GM23338 (cell line): ENCODE measurements at regions not wholly inside any gene's neighbourhood (a gene's known extent, or its start where the extent isn't known, plus 50 kb on each side); places are given as distances from the start of the nearest gene placed in this dataset.

Experiments
- ATAC-seq: fragments of 200-7000 bp; cut with Tn5 transposase; 3 replicates; pipeline ENCODE4 v1.9.1; 2020
- DNase-seq: peaks from one replicate; pipeline ENCODE4 v3.0.0-alpha.2; 2015; ENCODE audit warnings: low spot score
- H2AFZ ChIP-seq: fragments of 200-600 bp; sonication (generic); 2 replicates; pipeline ENCODE4 v1.8.0; 2016; ENCODE audit warnings: antibody characterized with exemption, mild to moderate bottlenecking, moderate library complexity
- H3F3A ChIP-seq: fragments of 200-600 bp; sonication (generic); replicated peaks from 2 replicates; pipeline ENCODE4 v1.8.0; 2017; ENCODE audit warnings: antibody characterized with exemption, mixed run types, low read depth
- H3K27ac ChIP-seq: fragments of 200-600 bp; sonication (generic); 2 replicates; pipeline ENCODE4 v1.6.1; 2016; ENCODE audit warnings: low read depth
- H3K27me3 ChIP-seq: fragments of 200-600 bp; sonication (generic); 2 replicates; pipeline ENCODE4 v1.8.0; 2016; ENCODE audit warnings: mild to moderate bottlenecking, mixed run types, moderate library complexity; ENCODE audit not compliant: insufficient read depth
- H3K36me3 ChIP-seq: fragments of 200-600 bp; sonication (generic); 2 replicates; pipeline ENCODE4 v1.8.0; 2016; ENCODE audit warnings: mild to moderate bottlenecking; ENCODE audit not compliant: insufficient read depth
- H3K4me1 ChIP-seq: fragments of 200-600 bp; sonication (generic); 2 replicates; pipeline ENCODE4 v1.8.0; 2016; ENCODE audit warnings: mild to moderate bottlenecking, moderate library complexity; ENCODE audit not compliant: insufficient read depth
- H3K4me2 ChIP-seq: fragments of 200-600 bp; sonication (generic); 2 replicates; pipeline ENCODE4 v1.7.1; 2017; ENCODE audit warnings: mixed run types
- H3K4me3 ChIP-seq: fragments of 200-600 bp; sonication (generic); 2 replicates; pipeline ENCODE4 v1.6.1; 2016; ENCODE audit warnings: mixed run types
- H3K79me2 ChIP-seq: fragments of 200-600 bp; sonication (generic); replicated peaks from 2 replicates; pipeline ENCODE4 v1.8.0; 2017; ENCODE audit warnings: mild to moderate bottlenecking; ENCODE audit not compliant: insufficient read depth
- H3K9me2 ChIP-seq: fragments of 200-600 bp; sonication (generic); 2 replicates; pipeline ENCODE4 v1.8.0; 2017; ENCODE audit not compliant: insufficient read depth
- H4K20me1 ChIP-seq: fragments of 200-600 bp; sonication (generic); replicated peaks from 2 replicates; pipeline ENCODE4 v1.8.0; 2017; ENCODE audit warnings: mild to moderate bottlenecking; ENCODE audit not compliant: insufficient read depth
- H3K27ac Mint-ChIP-seq: 2 replicates; pipeline ENCODE4 v1.8.0; 2020; ENCODE audit warnings: inconsistent platforms, mild to moderate bottlenecking, moderate library complexity, mixed read lengths
- H3K27me3 Mint-ChIP-seq: 3 replicates; pipeline ENCODE4 v1.8.0; 2022; ENCODE audit warnings: low read depth, mild to moderate bottlenecking, moderate library complexity, mixed read lengths, inconsistent platforms; ENCODE audit not compliant: insufficient read depth, poor library complexity
- H3K36me3 Mint-ChIP-seq: 3 replicates; pipeline ENCODE4 v1.8.0; 2021; ENCODE audit warnings: low read depth, mild to moderate bottlenecking, inconsistent platforms, moderate library complexity, mixed read lengths
- H3K4me1 Mint-ChIP-seq: 3 replicates; pipeline ENCODE4 v1.8.0; 2020; ENCODE audit warnings: mild to moderate bottlenecking, inconsistent platforms, mixed read lengths
- H3K4me3 Mint-ChIP-seq: 3 replicates; pipeline ENCODE4 v1.8.0; 2021; ENCODE audit warnings: moderate library complexity, mild to moderate bottlenecking, inconsistent platforms, mixed read lengths
- H3K9me3 Mint-ChIP-seq: 3 replicates; pipeline ENCODE4 v1.8.0; 2020; ENCODE audit warnings: moderate library complexity, mild to moderate bottlenecking, inconsistent platforms, mixed read lengths
- CREB1 ChIP-seq: fragments of 250-450 bp; sonication (Bioruptor Pico); IDR thresholded peaks from 2 replicates; pipeline ENCODE4 v1.5.0; 2020; ENCODE audit warnings: low read depth, mild to moderate bottlenecking, moderate library complexity
- EZH2 ChIP-seq: fragments of 200-600 bp; sonication (generic); IDR thresholded peaks from one replicate; pipeline ENCODE4 v1.8.0; 2017; ENCODE audit warnings: antibody characterized with exemption, mild to moderate bottlenecking, low read depth; ENCODE audit not compliant: unreplicated experiment
- EZH2phosphoT487 ChIP-seq: fragments of 200-600 bp; sonication (generic); IDR thresholded peaks from one replicate; pipeline ENCODE4 v1.8.1; 2018; ENCODE audit warnings: antibody characterized with exemption; ENCODE audit not compliant: unreplicated experiment
- JUNB ChIP-seq: IDR thresholded peaks from one replicate; pipeline ENCODE4 v1.6.1; 2016; ENCODE audit warnings: antibody characterized with exemption; ENCODE audit not compliant: unreplicated experiment
- NANOG ChIP-seq: IDR thresholded peaks from 2 replicates; pipeline ENCODE4 v1.6.1; 2016; ENCODE audit warnings: antibody characterized with exemption, borderline replicate concordance
- POLR2AphosphoS5 ChIP-seq: IDR thresholded peaks from 2 replicates; pipeline ENCODE4 v1.6.1; 2016; ENCODE audit warnings: antibody characterized with exemption, low read depth
- STAT1 ChIP-seq: IDR thresholded peaks from one replicate; pipeline ENCODE4 v1.6.1; 2016; ENCODE audit warnings: antibody characterized with exemption; ENCODE audit not compliant: unreplicated experiment
- ZNF331 ChIP-seq: fragments of 250-450 bp; sonication (Bioruptor Pico); IDR thresholded peaks from 2 replicates; pipeline ENCODE4 v1.5.0; 2020; ENCODE audit warnings: low read depth, mild to moderate bottlenecking, moderate library complexity
- TF ChIP-seq, protein P1 (sequence below), 2 experiments: fragments of 200-600 bp in 1 of 2; sonication (generic) in 1 of 2; conservative IDR thresholded peaks; 2 replicates each; pipeline versions ENCODE4 v1.5.1 to v1.6.1; 2016 to 2017; ENCODE audit warnings: antibody characterized with exemption in 2 of 2, low read depth in 2 of 2, mild to moderate bottlenecking in 2 of 2, moderate library complexity in 1 of 2
- TF ChIP-seq, protein P2 (sequence below): IDR thresholded peaks from 2 replicates; pipeline ENCODE4 v1.6.1; 2016; ENCODE audit warnings: antibody characterized with exemption

DNA sequence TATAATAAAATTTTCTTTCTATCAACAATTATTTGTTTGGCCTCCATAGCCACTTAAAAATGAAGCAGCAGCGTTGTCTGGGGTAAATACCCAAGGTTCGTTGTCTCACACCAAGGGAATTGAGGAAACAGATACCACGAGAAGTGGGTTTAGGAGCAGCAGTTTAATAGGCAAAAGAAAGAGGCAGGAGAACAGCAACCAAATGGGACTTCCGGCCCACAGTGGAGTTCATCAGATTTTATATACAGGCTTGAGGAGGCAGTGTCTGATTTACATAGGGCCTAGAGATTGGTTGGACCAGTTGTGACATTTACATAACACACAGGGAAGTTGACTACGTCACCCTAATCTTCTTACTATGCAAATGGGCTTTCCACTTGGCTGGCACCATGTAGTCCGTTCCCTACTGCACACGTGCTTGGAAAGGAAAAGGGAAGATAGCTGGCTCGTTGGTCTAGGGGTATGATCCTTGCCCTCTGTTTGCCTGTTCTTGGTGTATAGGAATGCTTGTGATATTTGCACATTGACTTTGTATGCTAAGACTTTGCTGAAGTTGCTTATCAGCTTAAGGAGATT is 61.5 kb upstream of the SETMAR start:
- H3K79me2 ChIP-seq, result no peaks in the 10 kb centered on the region

DNA sequence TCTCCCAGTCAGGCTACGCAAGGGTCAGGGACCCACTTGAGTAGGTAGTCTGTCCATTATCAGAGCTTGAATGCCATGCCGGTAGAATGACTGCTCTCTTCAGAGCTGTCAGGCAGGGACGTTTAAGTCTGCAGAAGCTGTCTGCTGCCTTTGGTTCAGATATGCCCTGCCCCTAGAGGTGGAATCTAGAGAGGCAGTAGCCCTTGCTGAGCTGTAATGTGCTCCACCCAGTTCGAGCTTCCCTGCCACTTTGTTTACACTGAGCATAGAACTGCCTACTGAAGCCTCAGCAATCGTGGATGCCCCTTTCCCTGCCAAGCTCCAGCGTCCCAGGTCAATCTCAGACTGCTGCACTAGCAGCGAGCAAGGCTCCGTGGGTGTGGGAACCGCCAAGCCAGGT is 57.5 kb upstream of the SETMAR start:
- Mint-ChIP-seq H3K27me3 (peaks cover 4% of the 10 kb centered on the region), H3K27ac (no peak overlapping the region), H3K36me3 (no peaks in the 10 kb centered on the region; the same call in 2 of the 3 replicates), H3K4me3 (no peak overlapping the region), H3K9me3 (peaks cover 66% of the 10 kb centered on the region), H3K4me1 (no peaks in the 10 kb centered on the region; the same call in 2 of the 3 replicates)
- TF ChIP-seq, protein P1, sequence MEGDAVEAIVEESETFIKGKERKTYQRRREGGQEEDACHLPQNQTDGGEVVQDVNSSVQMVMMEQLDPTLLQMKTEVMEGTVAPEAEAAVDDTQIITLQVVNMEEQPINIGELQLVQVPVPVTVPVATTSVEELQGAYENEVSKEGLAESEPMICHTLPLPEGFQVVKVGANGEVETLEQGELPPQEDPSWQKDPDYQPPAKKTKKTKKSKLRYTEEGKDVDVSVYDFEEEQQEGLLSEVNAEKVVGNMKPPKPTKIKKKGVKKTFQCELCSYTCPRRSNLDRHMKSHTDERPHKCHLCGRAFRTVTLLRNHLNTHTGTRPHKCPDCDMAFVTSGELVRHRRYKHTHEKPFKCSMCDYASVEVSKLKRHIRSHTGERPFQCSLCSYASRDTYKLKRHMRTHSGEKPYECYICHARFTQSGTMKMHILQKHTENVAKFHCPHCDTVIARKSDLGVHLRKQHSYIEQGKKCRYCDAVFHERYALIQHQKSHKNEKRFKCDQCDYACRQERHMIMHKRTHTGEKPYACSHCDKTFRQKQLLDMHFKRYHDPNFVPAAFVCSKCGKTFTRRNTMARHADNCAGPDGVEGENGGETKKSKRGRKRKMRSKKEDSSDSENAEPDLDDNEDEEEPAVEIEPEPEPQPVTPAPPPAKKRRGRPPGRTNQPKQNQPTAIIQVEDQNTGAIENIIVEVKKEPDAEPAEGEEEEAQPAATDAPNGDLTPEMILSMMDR (conservative IDR thresholded peaks at IDR 0.05; ENCODE audit: low read depth in 2 of 2), result peak; percentile 34 to 56; a peak in 3 of 4 replicates
- TF ChIP-seq CREB1, result no peak
- no peak for TF ChIP-seq NANOG
- no peaks in the 10 kb centered on the region for H3K4me1 ChIP-seq
- H3K79me2 ChIP-seq, result no peaks in the 10 kb centered on the region
- peak; percentile 28; the same call in 1 of the 3 replicates for ATAC-seq
- no peaks in the 10 kb centered on the region for H4K20me1 ChIP-seq
- H3K4me2 ChIP-seq, result no peak overlapping the region
- H3K4me3 ChIP-seq, result no peak overlapping the region
- no peaks in the 10 kb centered on the region for H3K27me3 ChIP-seq
- DNase-seq, result peak; percentile 60
- H2AFZ ChIP-seq, result no peak overlapping the region; the same call in 1 of the 2 replicates
- no peaks in the 10 kb centered on the region for H3K36me3 ChIP-seq
- H3K9me2 ChIP-seq, result 0 out of 2 replicates have a peak, but pooled peaks cover 3% of the 10 kb centered on the region
- no peak overlapping the region for H3K27ac ChIP-seq
- no peaks in the 10 kb centered on the region for H3F3A ChIP-seq

More for the DNA sequence above, 61.5 kb upstream of the SETMAR start:
- H3K27me3 ChIP-seq, result no peaks in the 10 kb centered on the region
- Mint-ChIP-seq H3K27me3 (peaks cover 2% of the 10 kb centered on the region), H3K36me3 (peaks cover 3% of the 10 kb centered on the region; the same call in 1 of the 3 replicates), H3K27ac (no peak overlapping the region), H3K4me3 (no peak overlapping the region), H3K4me1 (no peaks in the 10 kb centered on the region; the same call in 2 of the 3 replicates), H3K9me3 (peaks cover 71% of the 10 kb centered on the region)
- no peaks in the 10 kb centered on the region for H3K4me1 ChIP-seq
- H2AFZ ChIP-seq, result no peak overlapping the region
- H4K20me1 ChIP-seq, result no peaks in the 10 kb centered on the region
- no peak overlapping the region for H3K27ac ChIP-seq
- H3K9me2 ChIP-seq, result 0 out of 2 replicates have a peak, but pooled peaks cover 3% of the 10 kb centered on the region
- H3K4me3 ChIP-seq, result no peak overlapping the region
- H3K4me2 ChIP-seq, result no peak overlapping the region
- TF ChIP-seq NANOG, result no peak
- no peak for TF ChIP-seq STAT1
- TF ChIP-seq JUNB, result no peak
- no peak for ATAC-seq
- no peak for DNase-seq
- H3K36me3 ChIP-seq, result no peaks in the 10 kb centered on the region
- H3F3A ChIP-seq, result no peaks in the 10 kb centered on the region

DNA sequence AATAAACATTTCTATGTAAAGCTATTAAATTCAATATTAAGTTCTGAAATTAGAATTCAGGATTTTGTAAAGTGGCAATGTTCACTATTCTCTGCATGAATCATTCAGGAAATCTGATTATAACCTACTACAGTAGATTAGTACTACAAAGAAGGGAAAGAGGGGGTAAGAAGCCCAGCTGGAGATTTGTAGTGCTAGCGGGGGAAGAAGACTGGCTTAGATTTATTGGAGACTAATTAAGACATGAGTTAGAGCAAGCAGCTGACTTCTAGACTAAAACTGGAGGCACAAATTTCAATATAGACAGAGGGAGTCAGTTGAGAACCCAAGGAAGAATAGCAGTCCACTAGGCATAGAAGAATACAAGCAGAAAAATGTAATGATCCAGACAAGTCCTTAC is 55.8 kb upstream of the SETMAR start:
- Histone ChIP-seq H4K20me1 (no peaks in the 10 kb centered on the region), H3K9me2 (peaks cover 12% of the 10 kb centered on the region; the same call in 1 of the 2 replicates), H3K4me3 (no peak overlapping the region), H3K36me3 (no peaks in the 10 kb centered on the region), H3F3A (no peaks in the 10 kb centered on the region), H3K79me2 (no peaks in the 10 kb centered on the region), H3K27me3 (no peaks in the 10 kb centered on the region), H2AFZ (no peak overlapping the region), H3K4me2 (no peak overlapping the region), H3K4me1 (no peaks in the 10 kb centered on the region), H3K27ac (no peak overlapping the region)
- ATAC-seq (no peak), DNase-seq (no peak)
- peaks cover 2% of the 10 kb centered on the region for H3K27me3 Mint-ChIP-seq
- H3K36me3 Mint-ChIP-seq, result peaks cover 3% of the 10 kb centered on the region
- H3K9me3 Mint-ChIP-seq, result peaks cover 65% of the 10 kb centered on the region
- H3K27ac Mint-ChIP-seq, result no peak overlapping the region
- H3K4me1 Mint-ChIP-seq, result no peaks in the 10 kb centered on the region; the same call in 2 of the 3 replicates
- no peak overlapping the region for H3K4me3 Mint-ChIP-seq
- TF ChIP-seq, protein P2, sequence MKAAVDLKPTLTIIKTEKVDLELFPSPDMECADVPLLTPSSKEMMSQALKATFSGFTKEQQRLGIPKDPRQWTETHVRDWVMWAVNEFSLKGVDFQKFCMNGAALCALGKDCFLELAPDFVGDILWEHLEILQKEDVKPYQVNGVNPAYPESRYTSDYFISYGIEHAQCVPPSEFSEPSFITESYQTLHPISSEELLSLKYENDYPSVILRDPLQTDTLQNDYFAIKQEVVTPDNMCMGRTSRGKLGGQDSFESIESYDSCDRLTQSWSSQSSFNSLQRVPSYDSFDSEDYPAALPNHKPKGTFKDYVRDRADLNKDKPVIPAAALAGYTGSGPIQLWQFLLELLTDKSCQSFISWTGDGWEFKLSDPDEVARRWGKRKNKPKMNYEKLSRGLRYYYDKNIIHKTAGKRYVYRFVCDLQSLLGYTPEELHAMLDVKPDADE, result no peak
- TF ChIP-seq EZH2, result no peak
- TF ChIP-seq, protein P1 (conservative IDR thresholded peaks at IDR 0.05; ENCODE audit: low read depth in 2 of 2), result no peak
- no peak for TF ChIP-seq ZNF331 (CRISPR knock-in tag)
- no peak for TF ChIP-seq STAT1
- no peak for TF ChIP-seq NANOG
- TF ChIP-seq POLR2AphosphoS5, result no peak
- TF ChIP-seq EZH2phosphoT487, result no peak
